ENCODE measurements at regions not wholly inside any gene's neighbourhood (a gene's known extent, or its start where the extent isn't known, plus 50 kb on each side); places are given as distances from the start of the nearest gene placed in this dataset.

GRCh38 chr9:120324461-120324860, 255.5 kb downstream of the CDK5RAP2 start:
- CTCF ChIA-PET = no interaction called here
- POLR2A ChIA-PET (ENCODE audit: low non-redundant PET) = no interaction called here
- peaks cover 7% of the 10 kb centered on the region for H3K27me3 ChIP-seq (replicated peaks; ENCODE audit: insufficient read depth, low read depth, low read length, poor library complexity)
- DNase-seq (ENCODE audit: low spot score) = no peak
- H3K36me3 ChIP-seq (ENCODE audit: insufficient read depth, low read length, poor library complexity, severe bottlenecking) = no peaks in the 10 kb centered on the region
- no peaks in the 10 kb centered on the region for H3K9me3 ChIP-seq (ENCODE audit: low read depth, low read length, poor library complexity, severe bottlenecking)
- BruUV-seq (replicated peaks) = no TSS peak
- H3K27ac ChIP-seq (ENCODE audit: low read depth, low read length, poor library complexity, severe bottlenecking) = no peak overlapping the region
- no peaks in the 10 kb centered on the region for H3K4me1 ChIP-seq (ENCODE audit: insufficient read depth, low read length, poor library complexity, severe bottlenecking)
- TF ChIP-seq CTCF (conservative IDR thresholded peaks at IDR 0.05; ENCODE audit: low read depth, low read length) (no peak), EZH2 (IDR thresholded peaks at IDR 0.05; ENCODE audit: borderline replicate concordance, low read depth, low read length, poor library complexity, severe bottlenecking) (no peak)
- H3K4me3 ChIP-seq (ENCODE audit: low read depth, low read length, poor library complexity, severe bottlenecking) = no peak overlapping the region
- intact Hi-C loops (cut with micrococcal nuclease; ENCODE audit: unreplicated experiment) = no loop called here

GRCh38 chr9:120323125-120323524, 256.8 kb downstream of the CDK5RAP2 start:
- DNase-seq (ENCODE audit: low spot score) = no peak
- intact Hi-C loops (cut with micrococcal nuclease; ENCODE audit: unreplicated experiment) = no loop called here
- no TSS peak for BruUV-seq (replicated peaks)
- Histone ChIP-seq H3K27me3 (replicated peaks; ENCODE audit: insufficient read depth, low read depth, low read length, poor library complexity) (peaks cover 4% of the 10 kb centered on the region), H3K9me3 (ENCODE audit: low read depth, low read length, poor library complexity, severe bottlenecking) (no peaks in the 10 kb centered on the region), H3K27ac (ENCODE audit: low read depth, low read length, poor library complexity, severe bottlenecking) (no peak overlapping the region), H3K4me3 (ENCODE audit: low read depth, low read length, poor library complexity, severe bottlenecking) (no peak overlapping the region), H3K4me1 (ENCODE audit: insufficient read depth, low read length, poor library complexity, severe bottlenecking) (no peaks in the 10 kb centered on the region), H3K36me3 (ENCODE audit: insufficient read depth, low read length, poor library complexity, severe bottlenecking) (no peaks in the 10 kb centered on the region)
- no peak for TF ChIP-seq EZH2 (IDR thresholded peaks at IDR 0.05; ENCODE audit: borderline replicate concordance, low read depth, low read length, poor library complexity, severe bottlenecking)
- TF ChIP-seq CTCF (conservative IDR thresholded peaks at IDR 0.05; ENCODE audit: low read depth, low read length) = no peak
- ChIA-PET CTCF (no interaction called here), POLR2A (ENCODE audit: low non-redundant PET) (no interaction called here)

GRCh38 chr9:120319452-120319851, 260.5 kb downstream of the CDK5RAP2 start:
- no peak for TF ChIP-seq EZH2 (IDR thresholded peaks at IDR 0.05; ENCODE audit: borderline replicate concordance, low read depth, low read length, poor library complexity, severe bottlenecking)
- TF ChIP-seq CTCF (conservative IDR thresholded peaks at IDR 0.05; ENCODE audit: low read depth, low read length) = no peak
- Histone ChIP-seq H3K27ac (ENCODE audit: low read depth, low read length, poor library complexity, severe bottlenecking) (no peak overlapping the region), H3K4me1 (ENCODE audit: insufficient read depth, low read length, poor library complexity, severe bottlenecking) (no peaks in the 10 kb centered on the region), H3K27me3 (replicated peaks; ENCODE audit: insufficient read depth, low read depth, low read length, poor library complexity) (peaks cover 15% of the 10 kb centered on the region), H3K36me3 (ENCODE audit: insufficient read depth, low read length, poor library complexity, severe bottlenecking) (no peaks in the 10 kb centered on the region), H3K4me3 (ENCODE audit: low read depth, low read length, poor library complexity, severe bottlenecking) (no peak overlapping the region), H3K9me3 (ENCODE audit: low read depth, low read length, poor library complexity, severe bottlenecking) (no peaks in the 10 kb centered on the region)
- CTCF ChIA-PET = no interaction called here
- POLR2A ChIA-PET (ENCODE audit: low non-redundant PET) = no interaction called here
- intact Hi-C loops (cut with micrococcal nuclease; ENCODE audit: unreplicated experiment) = no loop called here
- DNase-seq (ENCODE audit: low spot score) = no peak
- no TSS peak for BruUV-seq (replicated peaks)
